Fibroblast of mammary gland (primary cell): ENCODE measurements at regions not wholly inside any gene's neighbourhood (a gene's known extent, or its start where the extent isn't known, plus 50 kb on each side); places are given as distances from the start of the nearest gene placed in this dataset.

Experiments
- DNase-seq: peaks from one replicate; pipeline ENCODE4 v3.0.0-alpha.2; 2010; ENCODE audit warnings: low read depth
- H3K4me3 ChIP-seq: 2 replicates; pipeline ENCODE4 v1.5.1; 2011; ENCODE audit warnings: low read depth, mild to moderate bottlenecking, low read length, moderate library complexity; ENCODE audit not compliant: control insufficient read depth
- CTCF ChIP-seq: conservative IDR thresholded peaks from 2 replicates; pipeline ENCODE4 v1.5.1; 2011; ENCODE audit warnings: low read depth, low read length, inconsistent platforms; ENCODE audit not compliant: control insufficient read depth, insufficient read depth

GRCh38 chr13:95440441-95441088 lies 112.0 kb upstream of the CLDN10 start:
- H3K4me3 ChIP-seq = no peak overlapping the region
- DNase-seq = no peak
- no peak for TF ChIP-seq CTCF

- DNase-seq = no peak
- no peak for TF ChIP-seq CTCF
- H3K4me3 ChIP-seq = no peak overlapping the region
Measured at GRCh38 chr13:95441326-95441725, 111.2 kb upstream of the CLDN10 start.

- TF ChIP-seq CTCF = no peak
- H3K4me3 ChIP-seq = no peak overlapping the region
- no peak for DNase-seq
Measured at GRCh38 chr13:95444006-95444730, 108.4 kb upstream of the CLDN10 start.

- TF ChIP-seq CTCF = no peak
- H3K4me3 ChIP-seq = no peak overlapping the region
- DNase-seq = no peak
Measured at GRCh38 chr13:95445131-95445530, 107.4 kb upstream of the CLDN10 start.

GRCh38 chr13:95447814-95448213 lies 104.7 kb upstream of the CLDN10 start:
- no peak overlapping the region for H3K4me3 ChIP-seq
- TF ChIP-seq CTCF = no peak
- DNase-seq = no peak

GRCh38 chr13:95451656-95452055 lies 100.9 kb upstream of the CLDN10 start:
- DNase-seq = no peak
- H3K4me3 ChIP-seq = no peak overlapping the region
- no peak for TF ChIP-seq CTCF
